Activated T-cell treated with anti-CD3 and anti-CD28 coated beads, Interleukin-2, amount 50 U/mL, for 72 hours (primary cell): ENCODE measurements at regions not wholly inside any gene's neighbourhood (a gene's known extent, or its start where the extent isn't known, plus 50 kb on each side); places are given as distances from the start of the nearest gene placed in this dataset.

Experiments
- ATAC-seq, 2 donors: fragments of 150-1000 bp; cut with Tn5 transposase; replicated peaks in 1 of 2; 2 replicates each; pipeline ENCODE4 v1.10.0; 2021; ENCODE audit warnings: moderate library complexity in 2 of 2, mild to moderate bottlenecking in 1 of 2
- DNase-seq, 2 donors: peaks; one replicate each; pipeline ENCODE4 v3.0.0; 2021 to 2022; ENCODE audit warnings: mixed read lengths in 1 of 2
- H3K27ac Mint-ChIP-seq: one replicate; pipeline ENCODE4 v1.8.0; 2022; ENCODE audit warnings: mild to moderate bottlenecking, moderate library complexity, mixed read lengths
- H3K27me3 Mint-ChIP-seq: one replicate; pipeline ENCODE4 v1.8.0; 2022; ENCODE audit warnings: low read depth, mixed read lengths
- H3K36me3 Mint-ChIP-seq, 2 donors: one replicate each; pipeline ENCODE4 v1.8.0; 2022; ENCODE audit warnings: mixed read lengths in 2 of 2, mild to moderate bottlenecking in 1 of 2; ENCODE audit not compliant: insufficient read depth in 2 of 2
- H3K4me1 Mint-ChIP-seq: one replicate; pipeline ENCODE4 v1.8.0; 2022; ENCODE audit warnings: low read depth, mixed read lengths
- H3K4me3 Mint-ChIP-seq, 2 donors: one replicate each; pipeline ENCODE4 v1.8.0; 2022; ENCODE audit warnings: mild to moderate bottlenecking in 2 of 2, mixed read lengths in 2 of 2, moderate library complexity in 2 of 2
- H3K9me3 Mint-ChIP-seq, 2 donors: one replicate each; pipeline ENCODE4 v1.8.0; 2022; ENCODE audit warnings: mixed read lengths in 2 of 2

DNA sequence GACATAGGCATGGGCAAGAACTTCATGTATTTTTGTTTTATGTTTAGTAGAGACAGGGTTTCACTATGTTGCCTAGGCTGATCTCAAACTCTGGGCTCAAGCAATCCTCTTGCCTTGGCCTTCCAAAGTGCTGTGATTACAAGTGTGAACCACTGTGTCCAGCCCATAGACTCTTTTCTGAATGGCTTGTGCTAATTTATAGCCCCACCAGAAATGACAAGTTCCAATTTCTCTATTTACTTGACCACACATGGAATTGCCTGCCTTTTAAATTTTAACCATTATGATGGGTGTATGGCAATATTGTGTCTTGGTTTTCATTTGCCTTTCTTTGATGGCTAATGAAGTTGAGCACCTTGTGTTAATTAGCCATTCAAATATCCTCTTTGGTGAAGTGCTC is 85.8 kb upstream of the NECTIN1 start:
- H3K27ac Mint-ChIP-seq, result no peak overlapping the region
- ATAC-seq, result no peak
- H3K9me3 Mint-ChIP-seq, result peaks cover 0 to 1% of the 10 kb centered on the region in 2 donors
- DNase-seq, result no peak
- H3K27me3 Mint-ChIP-seq, result peaks cover 24% of the 10 kb centered on the region
- no peaks in the 10 kb centered on the region for H3K4me1 Mint-ChIP-seq
- H3K4me3 Mint-ChIP-seq, result no peak overlapping the region
- no peaks in the 10 kb centered on the region for H3K36me3 Mint-ChIP-seq

DNA sequence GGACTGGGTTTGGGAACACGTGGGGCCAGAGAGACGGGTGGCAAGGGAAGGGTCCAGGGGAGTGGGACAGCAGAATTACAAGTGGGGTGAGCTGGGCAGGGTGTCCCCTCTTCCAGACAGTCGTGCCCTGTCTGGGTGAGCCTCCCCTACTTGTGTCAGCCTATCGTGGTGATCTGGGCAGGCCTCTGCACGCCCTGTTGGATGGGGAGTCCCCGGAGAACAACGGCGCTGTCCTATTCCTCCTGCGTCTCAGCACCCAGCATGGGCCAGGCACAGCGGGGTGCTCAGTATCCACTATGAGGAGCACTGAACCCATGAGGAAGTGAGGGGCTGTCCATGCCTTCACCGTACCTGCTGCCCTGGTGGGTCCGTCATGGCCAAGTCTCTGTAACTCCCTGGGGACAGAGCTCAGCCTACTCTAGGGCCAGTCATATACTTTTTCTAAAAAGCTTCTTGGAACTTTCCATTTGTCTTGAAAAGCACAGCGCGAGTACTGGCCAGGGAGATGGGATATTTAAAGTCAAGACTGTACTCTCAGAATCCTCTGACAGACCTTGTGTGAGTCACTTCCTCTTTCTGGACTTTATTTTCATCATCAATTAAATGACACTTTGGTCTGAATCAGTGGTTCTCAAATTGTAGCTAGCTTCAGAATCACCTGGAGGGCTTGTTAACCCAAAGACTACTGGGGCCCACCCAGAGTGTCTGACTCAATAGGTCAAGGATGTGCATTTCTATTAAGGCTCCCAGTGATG is 81.7 kb upstream of the NECTIN1 start:
- H3K4me3 Mint-ChIP-seq, result no peak overlapping the region
- ATAC-seq (no peak), DNase-seq (no peak)
- H3K9me3 Mint-ChIP-seq, result peaks cover 0 to 1% of the 10 kb centered on the region in 2 donors
- H3K4me1 Mint-ChIP-seq, result no peaks in the 10 kb centered on the region
- H3K27me3 Mint-ChIP-seq, result peaks cover 7% of the 10 kb centered on the region
- no peak overlapping the region for H3K27ac Mint-ChIP-seq
- H3K36me3 Mint-ChIP-seq, result no peaks in the 10 kb centered on the region

DNA sequence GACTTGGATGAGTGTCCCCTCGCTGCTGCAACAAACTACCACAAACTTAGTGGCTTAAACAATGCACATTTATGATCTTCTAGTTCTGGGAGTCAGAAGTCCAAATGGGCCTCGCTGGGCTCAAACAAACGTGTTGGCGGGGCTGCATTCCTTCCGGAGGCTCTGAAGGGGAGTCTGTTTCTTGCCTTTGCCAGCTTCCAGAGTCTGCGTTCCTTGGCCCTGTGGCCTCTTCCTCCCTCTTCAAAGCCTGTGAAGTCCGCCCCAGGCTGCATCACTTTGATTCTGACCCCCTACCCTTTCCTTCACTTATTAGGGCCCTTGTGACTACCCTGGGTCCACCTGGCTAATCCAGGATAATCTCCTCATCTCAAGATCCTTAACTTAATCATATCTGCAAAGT is 80.3 kb upstream of the NECTIN1 start:
- DNase-seq (no peak), ATAC-seq (no peak)
- Mint-ChIP-seq H3K27ac (no peak overlapping the region), H3K4me1 (no peaks in the 10 kb centered on the region), H3K27me3 (no peaks in the 10 kb centered on the region), H3K36me3 (no peaks in the 10 kb centered on the region), H3K9me3 (peaks cover 0 to 1% of the 10 kb centered on the region in 2 donors), H3K4me3 (no peak overlapping the region)

DNA sequence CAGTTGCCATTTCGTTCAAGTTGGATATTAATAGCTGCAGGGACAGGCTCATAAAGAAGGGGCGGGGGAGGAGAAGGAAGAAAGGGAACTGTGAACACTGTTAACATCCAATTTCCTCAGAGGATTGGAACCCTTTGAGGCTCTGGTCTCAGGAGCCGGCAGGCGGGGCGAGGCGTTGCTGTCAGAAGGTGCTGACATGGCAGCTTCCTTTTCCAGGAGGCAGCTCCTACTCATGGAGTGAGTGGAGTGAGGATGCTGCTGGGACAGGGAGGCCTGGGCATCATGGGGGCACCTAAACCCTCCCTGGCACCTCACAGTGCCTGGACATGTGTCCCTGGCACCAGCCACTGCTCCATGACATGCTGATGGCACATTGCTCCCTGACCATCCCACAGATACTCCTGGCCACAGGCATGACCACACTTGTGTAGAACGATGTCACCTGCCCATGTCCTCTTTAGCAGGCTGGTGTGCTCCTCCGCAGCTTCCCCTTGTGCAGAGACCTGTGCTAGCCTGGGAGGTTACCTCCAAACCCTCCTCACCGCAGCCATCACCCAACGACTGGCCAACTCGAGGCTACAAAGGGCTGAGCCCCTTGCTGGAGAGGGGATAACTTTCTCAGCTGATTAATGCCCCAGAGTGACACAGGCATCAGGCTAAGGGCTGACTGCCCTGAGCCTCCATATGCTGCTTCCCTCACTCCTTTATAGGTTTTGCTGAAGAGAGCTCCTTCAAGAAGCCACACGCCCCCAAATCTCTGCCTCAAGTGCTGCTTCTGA is 79.6 kb upstream of the NECTIN1 start:
- no peak for DNase-seq
- no peak for ATAC-seq
- no peak overlapping the region for H3K4me3 Mint-ChIP-seq
- no peaks in the 10 kb centered on the region for H3K36me3 Mint-ChIP-seq
- no peaks in the 10 kb centered on the region for H3K27me3 Mint-ChIP-seq
- H3K4me1 Mint-ChIP-seq, result no peaks in the 10 kb centered on the region
- no peak overlapping the region for H3K27ac Mint-ChIP-seq
- H3K9me3 Mint-ChIP-seq, result no peaks in the 10 kb centered on the region

DNA sequence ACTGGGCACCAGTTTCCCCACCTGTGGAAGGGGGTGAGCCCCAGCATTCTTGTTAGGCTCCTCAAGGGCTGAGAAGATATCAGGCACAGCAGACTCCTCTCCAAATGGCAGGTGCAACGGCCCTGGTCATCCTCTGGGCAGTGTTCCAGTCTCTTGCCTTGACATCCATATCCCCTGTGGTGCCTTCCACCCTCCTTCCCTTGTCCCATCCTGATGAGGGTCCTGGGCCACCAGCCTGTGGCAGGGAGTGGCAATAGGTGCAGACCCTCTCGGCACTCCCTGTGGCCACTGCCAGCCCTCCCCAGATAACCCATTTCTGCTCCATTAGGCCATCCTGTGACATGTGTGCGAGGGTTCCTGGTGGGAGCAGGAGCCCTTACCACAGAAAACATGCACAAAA is 78.8 kb upstream of the NECTIN1 start:
- ATAC-seq (no peak), DNase-seq (no peak)
- Mint-ChIP-seq H3K4me3 (no peak overlapping the region), H3K9me3 (no peaks in the 10 kb centered on the region), H3K36me3 (no peaks in the 10 kb centered on the region), H3K4me1 (no peaks in the 10 kb centered on the region), H3K27me3 (no peaks in the 10 kb centered on the region), H3K27ac (no peak overlapping the region)

DNA sequence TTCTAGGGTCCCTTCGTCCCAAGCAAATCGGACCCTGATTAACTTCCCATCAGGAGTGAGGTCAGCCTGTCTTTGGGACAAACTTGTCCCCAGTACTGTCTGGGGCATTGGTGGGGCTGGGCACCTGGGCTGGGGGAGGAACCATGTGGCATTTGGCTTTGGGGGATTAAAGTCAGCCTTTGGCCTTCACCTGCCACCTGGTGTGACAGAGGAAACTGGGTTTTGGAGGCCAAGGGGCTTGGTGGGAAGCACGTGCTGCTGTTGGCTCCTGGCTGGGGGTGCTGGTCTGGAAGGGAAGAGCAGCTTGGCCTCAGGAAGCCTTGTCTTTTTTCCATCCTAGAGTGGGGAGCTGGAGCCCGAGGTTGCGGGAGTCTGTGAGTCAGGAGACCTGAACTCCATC is 78.4 kb upstream of the NECTIN1 start:
- H3K4me3 Mint-ChIP-seq, result no peak overlapping the region
- DNase-seq (no peak), ATAC-seq (no peak)
- H3K9me3 Mint-ChIP-seq, result no peaks in the 10 kb centered on the region
- no peaks in the 10 kb centered on the region for H3K4me1 Mint-ChIP-seq
- no peaks in the 10 kb centered on the region for H3K36me3 Mint-ChIP-seq
- H3K27ac Mint-ChIP-seq, result no peak overlapping the region
- H3K27me3 Mint-ChIP-seq, result no peaks in the 10 kb centered on the region

DNA sequence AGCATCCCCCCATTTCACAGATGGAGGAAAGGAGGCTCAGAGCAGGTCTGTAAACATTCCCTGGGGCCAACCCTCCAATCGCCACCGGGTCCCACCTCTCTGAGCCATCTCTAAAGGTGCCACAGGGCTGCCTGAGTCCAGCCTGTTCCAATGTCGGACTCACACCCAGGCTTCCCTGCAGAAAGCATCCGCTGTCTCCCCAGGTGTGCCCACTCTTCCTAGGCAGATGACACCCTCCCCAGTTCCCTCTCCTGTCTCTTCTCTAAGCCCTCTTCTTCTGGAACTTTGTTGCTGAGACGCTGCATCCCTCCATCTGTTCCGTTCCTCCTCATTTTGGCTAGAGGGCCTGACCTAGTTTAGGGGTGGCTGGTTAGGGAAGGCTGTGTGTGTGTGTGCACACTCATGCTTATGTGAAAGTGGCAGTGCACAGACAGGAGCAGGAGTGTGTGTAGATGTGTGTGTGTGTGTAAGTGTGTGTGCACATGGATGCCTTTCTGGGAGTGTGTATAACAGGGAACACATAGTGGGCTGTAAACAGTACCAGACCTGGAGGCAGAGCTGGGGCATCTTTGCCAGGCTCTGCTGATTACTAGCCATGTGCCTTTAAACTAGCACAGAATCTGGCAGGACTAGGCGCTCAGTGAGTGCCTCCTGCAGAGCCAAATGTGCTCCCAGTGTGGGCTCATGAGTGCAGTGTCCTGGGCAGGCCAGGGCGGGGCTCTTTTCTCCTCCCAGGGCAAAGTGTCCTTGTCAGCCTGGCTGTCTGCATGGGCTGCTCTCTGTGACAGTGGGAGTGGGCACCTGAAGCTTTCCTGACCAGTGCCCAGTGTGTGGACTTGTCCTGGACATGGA is 77.3 kb upstream of the NECTIN1 start:
- Mint-ChIP-seq H3K4me1 (no peaks in the 10 kb centered on the region), H3K27me3 (no peaks in the 10 kb centered on the region), H3K36me3 (no peaks in the 10 kb centered on the region), H3K4me3 (no peak overlapping the region), H3K27ac (no peak overlapping the region), H3K9me3 (no peaks in the 10 kb centered on the region)
- no peak for DNase-seq
- ATAC-seq, result no peak

DNA sequence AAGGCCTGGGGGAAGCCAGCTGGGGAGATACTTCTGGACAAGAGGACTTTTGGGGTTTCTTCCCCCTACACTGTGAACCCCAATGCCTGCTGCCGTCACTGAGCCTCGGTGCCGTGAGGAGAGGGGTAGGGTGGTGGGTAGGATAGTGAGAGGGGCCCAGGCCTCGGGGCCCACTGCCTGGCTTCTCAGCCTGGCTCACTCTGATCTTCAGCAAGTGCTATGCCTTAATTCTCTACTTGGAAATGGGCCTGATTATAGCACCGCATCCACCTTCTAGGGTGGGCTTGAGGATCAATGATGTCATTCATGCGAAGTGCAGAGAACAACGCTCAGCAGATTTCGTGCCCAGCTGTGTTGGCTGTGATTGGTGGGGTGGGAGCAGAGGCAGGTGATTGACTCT is 76.7 kb upstream of the NECTIN1 start:
- Mint-ChIP-seq H3K4me1 (no peaks in the 10 kb centered on the region), H3K27ac (no peak overlapping the region), H3K27me3 (no peaks in the 10 kb centered on the region), H3K9me3 (no peaks in the 10 kb centered on the region), H3K4me3 (no peak overlapping the region), H3K36me3 (no peaks in the 10 kb centered on the region)
- ATAC-seq (no peak), DNase-seq (no peak)

DNA sequence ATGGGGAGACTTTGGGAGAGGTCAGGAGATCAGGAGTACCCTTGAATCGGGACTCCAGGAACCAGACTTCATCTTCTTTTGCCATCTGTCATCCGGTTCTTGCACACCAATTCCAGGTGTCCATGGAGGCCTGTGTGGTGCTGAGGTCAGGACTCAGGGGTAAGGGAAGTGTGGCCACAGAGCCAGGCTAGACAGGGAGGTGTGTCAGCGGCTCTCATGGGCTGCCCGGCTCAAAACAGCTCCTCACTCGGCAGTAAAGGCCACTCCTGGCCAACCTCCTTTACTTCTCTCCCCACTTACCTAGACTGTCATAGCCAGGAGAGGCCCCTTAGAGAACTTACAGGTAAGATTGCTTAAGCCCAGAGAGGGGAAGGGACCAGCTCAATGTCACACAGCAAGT is 75.7 kb upstream of the NECTIN1 start:
- Mint-ChIP-seq H3K9me3 (no peaks in the 10 kb centered on the region), H3K27me3 (no peaks in the 10 kb centered on the region), H3K27ac (no peak overlapping the region), H3K36me3 (no peaks in the 10 kb centered on the region), H3K4me1 (no peaks in the 10 kb centered on the region), H3K4me3 (no peak overlapping the region)
- no peak for ATAC-seq
- DNase-seq, result no peak

DNA sequence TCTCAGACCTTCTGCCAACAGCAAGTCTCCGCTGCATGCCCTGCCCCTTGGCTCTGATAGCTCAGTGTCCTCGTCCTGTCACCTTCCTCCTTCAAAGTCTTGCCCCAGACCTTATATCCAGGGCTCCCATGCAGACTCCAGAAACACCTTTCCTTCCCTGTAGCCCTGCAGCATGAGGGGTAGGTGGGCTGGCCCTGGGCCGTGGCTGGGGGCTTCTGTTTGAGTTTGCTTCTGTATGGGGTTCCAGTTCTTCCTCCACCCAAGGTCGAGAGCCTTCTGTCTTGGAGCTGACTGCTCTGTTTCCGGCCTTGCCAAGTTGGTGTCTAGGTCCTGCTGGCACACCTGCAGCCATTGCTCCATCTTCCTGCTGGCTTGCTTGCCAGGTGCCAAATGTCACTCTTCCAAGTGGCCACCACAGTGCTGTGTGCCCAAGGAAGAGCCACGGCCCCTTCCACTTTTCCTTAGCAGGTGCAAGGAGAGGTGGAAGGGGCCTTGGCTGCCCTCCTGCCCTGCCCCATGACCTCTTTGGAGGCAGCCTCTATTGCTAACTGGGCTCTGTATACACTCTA is 74.8 kb upstream of the NECTIN1 start:
- Mint-ChIP-seq H3K9me3 (no peaks in the 10 kb centered on the region), H3K27ac (no peak overlapping the region), H3K4me3 (no peak overlapping the region), H3K4me1 (no peaks in the 10 kb centered on the region), H3K36me3 (no peaks in the 10 kb centered on the region), H3K27me3 (peaks cover 7% of the 10 kb centered on the region)
- ATAC-seq (no peak), DNase-seq (no peak)

DNA sequence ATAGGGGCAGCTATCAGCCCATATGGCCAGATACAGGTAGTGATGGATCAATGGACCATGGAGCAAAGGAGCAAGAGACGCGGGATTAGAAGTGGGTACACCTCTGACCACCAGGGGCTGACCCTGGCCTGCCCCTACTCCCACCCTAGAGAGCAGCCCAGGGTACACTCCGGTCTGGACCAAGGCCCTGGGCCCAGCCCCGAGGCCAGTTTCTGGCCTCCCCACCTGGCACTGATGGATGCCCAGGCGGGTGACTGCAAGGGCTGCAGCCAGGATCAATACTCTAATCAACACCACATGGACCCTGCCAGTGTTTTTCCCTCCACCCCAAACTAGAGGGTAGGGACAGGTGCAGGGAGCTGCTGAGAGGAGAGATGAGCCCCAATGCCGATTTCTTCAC is 74.1 kb upstream of the NECTIN1 start:
- DNase-seq (no peak), ATAC-seq (no peak)
- Mint-ChIP-seq H3K36me3 (no peaks in the 10 kb centered on the region), H3K4me1 (no peaks in the 10 kb centered on the region), H3K27ac (no peak overlapping the region), H3K27me3 (peaks cover 8% of the 10 kb centered on the region), H3K9me3 (no peaks in the 10 kb centered on the region), H3K4me3 (no peak overlapping the region)

DNA sequence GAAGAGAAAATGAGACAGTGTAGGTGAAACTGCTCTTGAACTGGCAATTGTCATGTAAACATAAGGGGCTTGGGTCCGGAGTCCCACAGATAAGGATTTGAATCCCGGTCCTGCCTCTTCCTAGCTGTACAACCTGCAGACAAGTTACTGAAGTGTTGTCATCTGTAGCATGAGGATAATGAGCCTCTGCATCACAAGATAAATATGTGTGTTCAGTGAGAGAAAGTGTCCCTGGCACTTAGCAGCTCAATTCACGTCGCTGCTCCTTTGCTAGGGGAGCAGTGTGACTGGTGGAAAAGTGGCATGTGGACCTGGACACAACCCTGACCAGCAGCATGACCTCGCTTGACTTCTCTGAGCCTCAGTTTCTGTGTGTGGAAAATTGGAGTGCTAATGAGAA is 73.7 kb upstream of the NECTIN1 start:
- no peak overlapping the region for H3K27ac Mint-ChIP-seq
- H3K4me1 Mint-ChIP-seq, result no peaks in the 10 kb centered on the region
- H3K36me3 Mint-ChIP-seq, result no peaks in the 10 kb centered on the region
- H3K27me3 Mint-ChIP-seq, result peaks cover 8% of the 10 kb centered on the region
- no peak overlapping the region for H3K4me3 Mint-ChIP-seq
- no peaks in the 10 kb centered on the region for H3K9me3 Mint-ChIP-seq
- no peak for ATAC-seq
- DNase-seq, result no peak

DNA sequence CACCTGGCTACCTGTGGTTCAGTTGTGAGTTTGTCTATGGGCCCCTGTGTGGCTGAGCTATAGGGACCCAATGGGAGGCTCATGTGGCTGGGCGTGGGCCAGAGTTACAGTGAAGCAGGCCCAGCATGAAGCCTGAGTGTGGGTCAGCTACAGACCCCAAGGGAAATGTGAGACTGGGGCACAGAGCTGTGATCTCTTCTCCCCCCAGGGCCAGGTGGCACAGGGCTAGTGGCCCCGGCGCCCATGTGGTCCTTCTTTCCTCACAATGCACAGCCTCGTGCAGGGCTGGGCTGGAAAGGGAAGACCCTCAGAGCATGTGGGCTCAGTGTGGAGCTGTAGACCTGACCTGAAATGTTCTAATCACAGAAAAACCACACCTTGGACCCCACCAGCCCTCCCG is 71.6 kb upstream of the NECTIN1 start:
- Mint-ChIP-seq H3K27ac (no peak overlapping the region), H3K36me3 (no peaks in the 10 kb centered on the region), H3K27me3 (peaks cover 18% of the 10 kb centered on the region), H3K9me3 (no peaks in the 10 kb centered on the region), H3K4me1 (no peaks in the 10 kb centered on the region), H3K4me3 (no peak overlapping the region)
- DNase-seq, result no peak
- ATAC-seq, result no peak
